Keratinocyte (primary cell): ENCODE measurements at regions not wholly inside any gene's neighbourhood (a gene's known extent, or its start where the extent isn't known, plus 50 kb on each side); places are given as distances from the start of the nearest gene placed in this dataset.

Source experiments
- DNase-seq: peaks from one replicate; pipeline ENCODE4 v3.0.0-alpha.2; 2011; ENCODE audit warnings: low read depth, missing footprints, low spot score
- FAIRE-seq: peaks from 2 replicates; lab custom pipeline; 2011; peaks lifted over from hg19 to GRCh38; lab: Jason Lieb, UNC
- H2AFZ ChIP-seq: 2 replicates; pipeline ENCODE4 v1.6.0; 2012; ENCODE audit warnings: low read length, control low read depth, inconsistent platforms; ENCODE audit not compliant: control insufficient read depth
- H3K27ac ChIP-seq: 2 replicates; pipeline ENCODE4 v1.5.1; 2011; ENCODE audit warnings: low read length; ENCODE audit not compliant: control insufficient read depth, insufficient read depth
- H3K27me3 ChIP-seq: 3 replicates; pipeline ENCODE4 v1.6.0; 2011; ENCODE audit warnings: low read length; ENCODE audit not compliant: control insufficient read depth, insufficient read depth; ENCODE audit errors: extremely low read depth
- H3K36me3 ChIP-seq, 2 experiments: 2 replicates in 1 of 2; 3 replicates in 1 of 2; pipeline ENCODE4 v1.5.1; 2011; ENCODE audit warnings: low read length in 2 of 2, mild to moderate bottlenecking in 1 of 2; ENCODE audit not compliant: control insufficient read depth in 2 of 2, insufficient read depth in 2 of 2; ENCODE audit errors: extremely low read depth in 1 of 2
- H3K4me1 ChIP-seq: 3 replicates; pipeline ENCODE4 v1.5.1; 2011; ENCODE audit warnings: low read length; ENCODE audit not compliant: control insufficient read depth, insufficient read depth; ENCODE audit errors: extremely low read depth
- H3K4me2 ChIP-seq: 3 replicates; pipeline ENCODE4 v1.6.0; 2011; ENCODE audit warnings: low read depth, low read length; ENCODE audit not compliant: control insufficient read depth, insufficient read depth; ENCODE audit errors: extremely low read depth
- H3K4me3 ChIP-seq, 3 experiments: fragments of 200-600 bp in 1 of 3; sonication (generic) in 1 of 3; 2 replicates in 2 of 3; 3 replicates in 1 of 3; pipeline ENCODE4 v1.5.1; 2011 to 2016; ENCODE audit warnings: low read length in 3 of 3, mild to moderate bottlenecking in 3 of 3, control low read depth in 2 of 3, inconsistent platforms in 1 of 3, low read depth in 1 of 3, mixed read lengths in 1 of 3, mixed run types in 1 of 3, moderate library complexity in 1 of 3; ENCODE audit not compliant: control insufficient read depth in 2 of 3, insufficient read depth in 2 of 3; ENCODE audit errors: extremely low read depth in 1 of 3
- H3K79me2 ChIP-seq: 2 replicates; pipeline ENCODE4 v1.6.0; 2012; ENCODE audit warnings: low read length; ENCODE audit not compliant: control insufficient read depth, insufficient read depth
- H3K9ac ChIP-seq: 3 replicates; pipeline ENCODE4 v1.6.0; 2011; ENCODE audit warnings: low read length; ENCODE audit not compliant: control insufficient read depth, insufficient read depth; ENCODE audit errors: extremely low read depth
- H3K9me1 ChIP-seq: 3 replicates; pipeline ENCODE4 v1.6.0; 2011; ENCODE audit warnings: low read length; ENCODE audit not compliant: control insufficient read depth, insufficient read depth; ENCODE audit errors: extremely low read depth
- H3K9me3 ChIP-seq: 2 replicates; pipeline ENCODE4 v1.5.1; 2012; ENCODE audit warnings: low read depth, low read length; ENCODE audit not compliant: control insufficient read depth
- H4K20me1 ChIP-seq: 3 replicates; pipeline ENCODE4 v1.6.0; 2011; ENCODE audit warnings: low read length; ENCODE audit not compliant: control insufficient read depth, insufficient read depth; ENCODE audit errors: extremely low read depth
- EZH2 ChIP-seq: IDR thresholded peaks from one replicate; pipeline ENCODE4 v1.6.1; 2012; ENCODE audit warnings: inconsistent platforms, mild to moderate bottlenecking, low read length, moderate library complexity
- dilution Hi-C: fragments of 300-500 bp; cut with MboI; formaldehyde crosslinking; loops from one replicate; pipeline ENCODE4 v1.7.0; 2020; ENCODE audit warnings: low sequenced_read_pairs; ENCODE audit not compliant: extremely low pct_ligation_motif_present
- TF ChIP-seq, protein P1 (sequence below), 3 experiments: IDR thresholded peaks in 1 of 3; conservative IDR thresholded peaks in 1 of 3; optimal IDR thresholded peaks in 1 of 3; 2 replicates in 2 of 3; 3 replicates in 1 of 3; pipeline versions ENCODE3 to v1.5.1; 2011; ENCODE audit warnings: low read length in 3 of 3, mild to moderate bottlenecking in 3 of 3, moderate library complexity in 2 of 3, control low read depth in 1 of 3, inconsistent platforms in 1 of 3; ENCODE audit not compliant: insufficient read depth in 2 of 3; ENCODE audit errors: extremely low read depth in 1 of 3

DNA sequence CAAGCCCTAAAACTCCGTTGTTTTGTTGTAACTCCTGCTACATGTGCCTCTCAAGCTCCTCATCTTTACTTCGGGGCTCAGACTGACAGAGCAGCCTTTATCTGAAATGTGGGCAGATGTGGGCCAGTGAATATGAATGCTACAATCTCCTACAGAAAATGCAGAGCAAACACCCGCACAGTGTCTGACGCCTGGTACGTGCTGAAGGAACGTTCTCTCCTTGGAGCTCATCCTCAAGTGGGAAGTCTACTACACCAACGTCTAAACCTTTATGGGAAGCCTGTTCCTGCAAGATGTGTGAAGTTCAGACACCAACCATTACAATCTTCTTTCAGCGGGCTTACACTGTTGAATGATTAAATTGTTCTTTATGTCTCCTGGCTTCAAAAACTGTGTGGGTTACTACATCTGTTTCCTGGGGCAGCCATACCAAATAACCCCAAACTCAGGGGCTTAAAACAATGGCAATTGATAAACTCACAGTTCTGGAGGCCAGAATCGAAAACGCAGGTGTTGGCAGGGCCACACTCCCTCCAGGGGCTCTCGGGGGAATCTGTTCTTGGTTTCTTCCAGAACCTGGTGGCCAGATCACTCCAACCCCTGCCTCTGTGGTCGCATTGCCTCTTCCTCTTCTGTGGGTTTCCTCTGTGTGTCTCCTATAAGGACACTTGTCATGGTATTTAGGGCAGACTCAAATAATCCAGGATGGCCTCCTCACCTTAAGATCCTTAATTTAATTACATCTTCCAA is 179.7 kb upstream of the PLXNC1 start:
- H4K20me1 ChIP-seq: no peaks in the 10 kb centered on the region
- no peak overlapping the region for H3K27ac ChIP-seq
- peaks cover 2% of the 10 kb centered on the region for H3K4me1 ChIP-seq
- dilution Hi-C loops: no loop called here
- H3K4me3 ChIP-seq: no peak overlapping the region
- H3K9me3 ChIP-seq: no peaks in the 10 kb centered on the region
- FAIRE-seq (no peak), DNase-seq (no peak)
- TF ChIP-seq EZH2: no peak
- TF ChIP-seq, protein P1, sequence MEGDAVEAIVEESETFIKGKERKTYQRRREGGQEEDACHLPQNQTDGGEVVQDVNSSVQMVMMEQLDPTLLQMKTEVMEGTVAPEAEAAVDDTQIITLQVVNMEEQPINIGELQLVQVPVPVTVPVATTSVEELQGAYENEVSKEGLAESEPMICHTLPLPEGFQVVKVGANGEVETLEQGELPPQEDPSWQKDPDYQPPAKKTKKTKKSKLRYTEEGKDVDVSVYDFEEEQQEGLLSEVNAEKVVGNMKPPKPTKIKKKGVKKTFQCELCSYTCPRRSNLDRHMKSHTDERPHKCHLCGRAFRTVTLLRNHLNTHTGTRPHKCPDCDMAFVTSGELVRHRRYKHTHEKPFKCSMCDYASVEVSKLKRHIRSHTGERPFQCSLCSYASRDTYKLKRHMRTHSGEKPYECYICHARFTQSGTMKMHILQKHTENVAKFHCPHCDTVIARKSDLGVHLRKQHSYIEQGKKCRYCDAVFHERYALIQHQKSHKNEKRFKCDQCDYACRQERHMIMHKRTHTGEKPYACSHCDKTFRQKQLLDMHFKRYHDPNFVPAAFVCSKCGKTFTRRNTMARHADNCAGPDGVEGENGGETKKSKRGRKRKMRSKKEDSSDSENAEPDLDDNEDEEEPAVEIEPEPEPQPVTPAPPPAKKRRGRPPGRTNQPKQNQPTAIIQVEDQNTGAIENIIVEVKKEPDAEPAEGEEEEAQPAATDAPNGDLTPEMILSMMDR (optimal IDR thresholded peaks at IDR 0.05 in 1 of 3, IDR thresholded peaks at IDR 0.05 in 1 of 3, conservative IDR thresholded peaks at IDR 0.05 in 1 of 3; ENCODE audit: extremely low read depth in 1 of 3, insufficient read depth in 2 of 3, low read length in 3 of 3): no peak
- H3K9ac ChIP-seq: no peak overlapping the region
- H3K27me3 ChIP-seq: peaks cover 5% of the 10 kb centered on the region
- no peaks in the 10 kb centered on the region for H3K79me2 ChIP-seq
- H3K36me3 ChIP-seq: no peaks in the 10 kb centered on the region
- no peak overlapping the region for H3K4me2 ChIP-seq
- H3K9me1 ChIP-seq: no peaks in the 10 kb centered on the region
- no peak overlapping the region for H2AFZ ChIP-seq

DNA sequence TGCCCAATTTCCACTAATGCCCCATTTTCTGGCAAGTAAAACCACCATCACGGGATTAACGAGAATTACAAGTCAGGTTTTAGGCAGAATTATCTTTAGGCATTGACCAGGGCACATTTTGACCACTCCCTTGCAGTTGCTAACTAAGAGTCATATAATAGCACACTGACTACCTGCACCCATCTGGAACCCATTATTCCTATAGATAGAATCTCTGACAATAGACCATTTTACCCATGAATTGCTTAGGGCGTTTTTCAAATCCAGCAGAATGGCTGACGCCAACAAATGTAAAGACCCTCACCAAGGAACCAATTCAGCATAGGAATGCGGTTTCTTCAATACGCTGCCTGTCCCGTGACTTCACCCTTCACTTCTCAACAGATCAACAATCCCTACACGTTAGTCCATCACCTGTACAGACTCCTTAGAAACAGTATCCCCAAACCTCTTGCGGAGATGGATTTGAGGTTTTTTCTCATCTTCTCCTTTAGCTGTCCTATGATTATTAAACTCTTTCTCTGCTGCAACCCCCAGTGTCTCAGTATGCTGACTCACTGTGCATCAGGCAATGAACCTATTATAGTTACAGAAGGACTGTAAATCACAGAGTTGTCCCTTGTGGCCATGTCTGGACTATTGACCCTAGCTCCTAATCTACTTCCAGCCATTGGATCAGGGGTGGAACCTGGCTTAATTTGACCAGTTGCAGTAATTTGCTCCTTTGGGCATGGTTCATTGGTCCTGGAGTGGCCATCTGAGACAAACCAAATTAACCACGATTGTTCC is 177.3 kb upstream of the PLXNC1 start:
- H4K20me1 ChIP-seq: no peaks in the 10 kb centered on the region
- DNase-seq (no peak), FAIRE-seq (no peak)
- no peaks in the 10 kb centered on the region for H3K79me2 ChIP-seq
- dilution Hi-C loops: no loop called here
- H3K9me3 ChIP-seq: no peaks in the 10 kb centered on the region
- H3K36me3 ChIP-seq: no peaks in the 10 kb centered on the region
- peaks cover 2% of the 10 kb centered on the region for H3K4me1 ChIP-seq
- no peak overlapping the region for H3K4me2 ChIP-seq
- H3K27me3 ChIP-seq: peaks cover 5% of the 10 kb centered on the region
- no peak overlapping the region for H3K27ac ChIP-seq
- H2AFZ ChIP-seq: no peak overlapping the region
- H3K4me3 ChIP-seq: no peak overlapping the region
- no peak overlapping the region for H3K9ac ChIP-seq
- no peak for TF ChIP-seq EZH2
- TF ChIP-seq, protein P1 (optimal IDR thresholded peaks at IDR 0.05 in 1 of 3, IDR thresholded peaks at IDR 0.05 in 1 of 3, conservative IDR thresholded peaks at IDR 0.05 in 1 of 3; ENCODE audit: extremely low read depth in 1 of 3, insufficient read depth in 2 of 3, low read length in 3 of 3): no peak
- no peaks in the 10 kb centered on the region for H3K9me1 ChIP-seq
